ENCODE measurements at regions not wholly inside any gene's neighbourhood (a gene's known extent, or its start where the extent isn't known, plus 50 kb on each side); places are given as distances from the start of the nearest gene placed in this dataset.

DNA sequence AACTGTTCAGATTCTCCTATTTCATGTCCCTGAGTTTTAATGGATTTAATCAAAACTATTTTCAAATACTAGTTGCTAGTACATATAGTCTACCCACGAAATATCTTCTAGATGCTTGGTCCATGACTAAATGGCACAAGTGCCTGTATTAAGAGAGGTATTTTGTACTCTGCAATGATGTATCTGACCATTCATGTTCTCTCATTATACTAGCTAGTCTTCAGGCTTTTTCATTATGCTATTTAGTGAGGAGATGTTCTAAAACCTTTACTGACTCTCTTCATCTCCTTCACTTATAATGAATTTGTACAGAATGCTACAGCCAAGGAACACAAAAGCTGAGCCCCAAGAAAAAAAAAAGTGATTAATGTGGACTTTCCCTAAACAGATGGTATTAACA, 222.5 kb downstream of the AHR start:
- Mint-ChIP-seq H3K27ac (no peak overlapping the region), H3K9me3 (peaks cover 2% of the 10 kb centered on the region), H3K36me3 (ENCODE audit: low read depth) (no peaks in the 10 kb centered on the region), H3K27me3 (peaks cover 4% of the 10 kb centered on the region), H3K4me1 (peaks cover 18% of the 10 kb centered on the region), H3K4me3 (no peak overlapping the region)
- CTCF ChIA-PET: no interaction called here
- POLR2A ChIA-PET: interaction anchor here (0.6 kb wide), 1 partner anchor 11 kb away, joined by 3 read pairs; no protein-coding TSS in a partner anchor
- no peak for DNase-seq

DNA sequence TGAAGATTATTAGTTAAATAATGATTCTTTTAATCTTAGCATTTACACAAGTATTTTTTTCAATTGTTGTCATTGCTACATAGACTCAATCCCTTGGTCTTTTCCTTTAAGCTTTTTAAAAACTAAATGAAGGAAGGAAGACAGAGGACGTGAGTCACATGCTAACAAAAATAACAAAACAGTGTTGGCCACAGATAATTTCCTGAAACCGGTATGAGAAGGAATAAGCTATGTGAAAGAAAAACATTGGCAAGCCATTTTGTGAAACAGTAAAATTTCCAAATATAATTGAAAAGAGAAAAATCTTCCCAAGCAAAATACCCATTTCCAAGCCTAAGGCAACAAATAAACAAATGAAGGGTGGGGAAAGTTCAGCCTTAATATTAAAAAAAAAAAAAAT, 223.0 kb downstream of the AHR start:
- Mint-ChIP-seq H3K27me3 (peaks cover 4% of the 10 kb centered on the region), H3K36me3 (ENCODE audit: low read depth) (no peaks in the 10 kb centered on the region), H3K4me3 (no peak overlapping the region), H3K27ac (no peak overlapping the region), H3K4me1 (peaks cover 18% of the 10 kb centered on the region), H3K9me3 (peaks cover 2% of the 10 kb centered on the region)
- POLR2A ChIA-PET: interaction anchor here (0.6 kb wide), 1 partner anchor 11 kb away, joined by 3 read pairs; no protein-coding TSS in a partner anchor
- CTCF ChIA-PET: no interaction called here
- no peak for DNase-seq

GRCh38 chr7:17523813-17524739, 225.6 kb downstream of the AHR start:
- H3K9me3 Mint-ChIP-seq: peaks cover 2% of the 10 kb centered on the region
- H3K4me3 Mint-ChIP-seq: no peak overlapping the region
- ChIA-PET CTCF (interaction anchor here (0.6 kb wide), 1 partner anchor 1155 kb away, joined by 3 read pairs; no protein-coding TSS in a partner anchor), POLR2A (no interaction called here)
- no peak for DNase-seq
- H3K4me1 Mint-ChIP-seq: peaks cover 18% of the 10 kb centered on the region
- H3K27ac Mint-ChIP-seq: no peak overlapping the region
- H3K27me3 Mint-ChIP-seq: peaks cover 7% of the 10 kb centered on the region
- no peaks in the 10 kb centered on the region for H3K36me3 Mint-ChIP-seq (ENCODE audit: low read depth)

GRCh38 chr7:17524746-17525145, 226.3 kb downstream of the AHR start:
- H3K4me3 Mint-ChIP-seq: no peak overlapping the region
- H3K27me3 Mint-ChIP-seq: peaks cover 8% of the 10 kb centered on the region
- H3K9me3 Mint-ChIP-seq: peaks cover 2% of the 10 kb centered on the region
- POLR2A ChIA-PET: no interaction called here
- no peaks in the 10 kb centered on the region for H3K36me3 Mint-ChIP-seq (ENCODE audit: low read depth)
- peaks cover 18% of the 10 kb centered on the region for H3K4me1 Mint-ChIP-seq
- no peak overlapping the region for H3K27ac Mint-ChIP-seq
- CTCF ChIA-PET: no interaction called here
- DNase-seq: no peak

- no peaks in the 10 kb centered on the region for H3K9me3 Mint-ChIP-seq
- H3K27me3 Mint-ChIP-seq: peaks cover 6% of the 10 kb centered on the region
- H3K36me3 Mint-ChIP-seq (ENCODE audit: low read depth): no peaks in the 10 kb centered on the region
- H3K4me1 Mint-ChIP-seq: peaks cover 14% of the 10 kb centered on the region
- H3K27ac Mint-ChIP-seq: no peak overlapping the region
- no peak for DNase-seq
- POLR2A ChIA-PET: no interaction called here
- H3K4me3 Mint-ChIP-seq: no peak overlapping the region
- CTCF ChIA-PET: interaction anchor here (1.4 kb wide), 1 partner anchor 538 kb away, joined by 4 read pairs; no protein-coding TSS in a partner anchor
Measured at GRCh38 chr7:17526621-17527020, 228.2 kb downstream of the AHR start.

GRCh38 chr7:17528636-17529035, 230.2 kb downstream of the AHR start:
- H3K27ac Mint-ChIP-seq: no peak overlapping the region
- peaks cover 6% of the 10 kb centered on the region for H3K27me3 Mint-ChIP-seq
- no peaks in the 10 kb centered on the region for H3K36me3 Mint-ChIP-seq (ENCODE audit: low read depth)
- POLR2A ChIA-PET: no interaction called here
- no peak overlapping the region for H3K4me3 Mint-ChIP-seq
- H3K9me3 Mint-ChIP-seq: no peaks in the 10 kb centered on the region
- CTCF ChIA-PET: no interaction called here
- DNase-seq: no peak
- peaks cover 20% of the 10 kb centered on the region for H3K4me1 Mint-ChIP-seq

DNA sequence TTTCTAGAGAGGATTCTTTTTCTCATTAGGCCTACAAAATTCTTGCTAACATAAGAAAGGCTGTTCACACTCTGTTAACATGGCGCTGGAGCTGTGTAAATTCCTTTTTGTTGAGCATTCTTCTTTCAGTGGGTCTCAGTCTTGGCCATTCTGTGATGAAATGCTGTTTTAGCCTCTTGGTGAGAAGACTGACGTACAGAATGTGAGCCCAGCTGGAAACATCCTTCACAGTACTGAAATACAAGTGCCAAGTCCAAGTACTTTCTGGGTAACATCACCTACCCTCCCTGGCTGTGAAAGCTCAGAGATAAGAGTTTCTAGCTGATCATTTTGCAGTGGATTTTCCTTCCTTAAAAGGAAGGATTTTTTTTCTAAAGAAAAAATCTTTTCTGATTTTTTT, 231.8 kb downstream of the AHR start:
- H3K9me3 Mint-ChIP-seq: no peaks in the 10 kb centered on the region
- no peak overlapping the region for H3K4me3 Mint-ChIP-seq
- H3K27ac Mint-ChIP-seq: no peak overlapping the region
- H3K4me1 Mint-ChIP-seq: peaks cover 12% of the 10 kb centered on the region
- peaks cover 4% of the 10 kb centered on the region for H3K27me3 Mint-ChIP-seq
- ChIA-PET POLR2A (no interaction called here), CTCF (no interaction called here)
- no peak for DNase-seq
- H3K36me3 Mint-ChIP-seq (ENCODE audit: low read depth): no peaks in the 10 kb centered on the region

DNA sequence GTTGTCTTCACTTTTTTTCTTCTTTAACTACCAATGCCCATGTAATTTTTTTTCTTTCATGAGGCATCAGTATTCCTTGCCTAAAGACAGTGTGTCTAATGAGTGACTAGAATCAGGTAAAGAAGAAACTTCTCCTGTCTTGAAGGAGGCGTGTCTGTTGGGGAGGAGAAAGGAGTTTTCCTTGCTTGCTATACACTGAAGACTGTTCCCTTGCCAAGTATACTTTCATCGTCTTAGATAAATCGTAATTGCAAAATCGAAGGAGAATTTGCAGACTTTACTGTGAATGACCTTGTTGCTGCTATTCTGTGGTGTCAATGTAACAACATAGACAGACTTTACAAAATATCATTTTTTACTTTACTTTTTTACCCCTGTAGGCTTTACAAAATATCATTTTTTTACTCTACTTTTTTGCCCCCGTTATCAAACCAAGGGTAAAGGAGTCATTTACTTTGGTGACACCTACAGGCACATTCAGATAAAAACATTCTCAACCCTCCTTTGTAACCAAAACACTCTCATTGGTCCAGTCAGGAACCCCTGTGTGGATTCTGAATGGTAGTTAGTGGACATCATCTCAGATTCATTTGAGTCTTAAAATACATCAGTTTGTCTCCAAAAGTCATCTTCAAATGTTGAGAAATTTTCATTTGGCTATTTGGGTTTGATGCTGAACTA, 232.4 kb downstream of the AHR start:
- peaks cover 4% of the 10 kb centered on the region for H3K27me3 Mint-ChIP-seq
- no peak overlapping the region for H3K4me3 Mint-ChIP-seq
- ChIA-PET POLR2A (no interaction called here), CTCF (no interaction called here)
- H3K36me3 Mint-ChIP-seq (ENCODE audit: low read depth): no peaks in the 10 kb centered on the region
- no peak overlapping the region for H3K27ac Mint-ChIP-seq
- peaks cover 10% of the 10 kb centered on the region for H3K4me1 Mint-ChIP-seq
- H3K9me3 Mint-ChIP-seq: no peaks in the 10 kb centered on the region
- DNase-seq: no peak

DNA sequence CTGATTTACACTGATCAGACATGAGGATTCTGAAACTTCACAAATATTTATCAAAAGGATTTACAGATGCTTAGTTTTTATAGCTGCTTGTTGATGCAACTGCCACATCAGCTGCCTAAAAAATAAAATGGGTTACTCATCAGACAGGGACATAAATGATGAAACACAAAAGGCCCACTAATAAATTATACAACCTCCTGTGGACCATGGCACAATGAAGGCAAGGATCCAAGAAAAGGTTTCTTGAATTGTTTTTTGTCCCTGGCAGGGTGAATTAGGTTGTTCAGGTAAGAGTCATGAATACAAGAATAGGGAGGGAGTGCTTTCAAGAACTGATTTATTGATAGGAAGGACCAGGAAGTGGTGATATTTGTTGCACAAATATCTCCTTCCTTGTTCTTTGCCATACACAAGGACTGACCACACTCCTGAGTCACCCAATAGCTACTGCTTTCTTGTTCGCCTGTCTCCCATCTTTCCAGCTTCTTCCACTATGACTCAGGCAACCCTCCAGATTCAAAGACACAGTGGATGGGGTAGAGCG, 234.5 kb downstream of the AHR start:
- Mint-ChIP-seq H3K4me3 (no peak overlapping the region), H3K36me3 (ENCODE audit: low read depth) (no peaks in the 10 kb centered on the region), H3K27me3 (peaks cover 6% of the 10 kb centered on the region), H3K4me1 (peaks cover 10% of the 10 kb centered on the region), H3K27ac (no peak overlapping the region), H3K9me3 (no peaks in the 10 kb centered on the region)
- POLR2A ChIA-PET: no interaction called here
- CTCF ChIA-PET: interaction anchor here (1.0 kb wide), 1 partner anchor 15 kb away, joined by 4 read pairs; no protein-coding TSS in a partner anchor
- no peak for DNase-seq

DNA sequence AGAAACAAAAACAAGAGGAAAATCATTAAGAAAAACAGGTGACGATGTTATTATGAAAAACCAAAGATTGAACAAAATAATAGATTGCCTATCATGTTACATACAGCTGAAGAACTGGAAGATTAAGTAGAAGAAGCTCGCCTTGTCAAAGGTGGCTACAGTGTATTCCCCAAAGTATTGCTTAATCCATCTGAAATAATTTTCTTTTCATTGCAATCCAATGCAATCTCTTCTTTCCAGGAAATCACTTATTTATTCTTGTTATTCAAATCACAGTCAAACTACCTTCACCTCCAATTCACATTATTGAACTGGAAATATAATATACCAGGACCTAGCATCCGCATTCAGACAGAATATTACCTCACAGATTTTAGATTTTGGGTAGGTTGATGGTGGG, 235.9 kb downstream of the AHR start:
- Mint-ChIP-seq H3K4me3 (no peak overlapping the region), H3K27ac (no peak overlapping the region), H3K36me3 (ENCODE audit: low read depth) (no peaks in the 10 kb centered on the region), H3K27me3 (peaks cover 2% of the 10 kb centered on the region), H3K4me1 (peaks cover 10% of the 10 kb centered on the region), H3K9me3 (no peaks in the 10 kb centered on the region)
- DNase-seq: no peak
- CTCF ChIA-PET: no interaction called here
- POLR2A ChIA-PET: no interaction called here

- H3K4me1 Mint-ChIP-seq: peaks cover 10% of the 10 kb centered on the region
- no peaks in the 10 kb centered on the region for H3K36me3 Mint-ChIP-seq (ENCODE audit: low read depth)
- ChIA-PET POLR2A (no interaction called here), CTCF (no interaction called here)
- peaks cover 2% of the 10 kb centered on the region for H3K27me3 Mint-ChIP-seq
- no peak for DNase-seq
- no peaks in the 10 kb centered on the region for H3K9me3 Mint-ChIP-seq
- no peak overlapping the region for H3K27ac Mint-ChIP-seq
- H3K4me3 Mint-ChIP-seq: no peak overlapping the region
Measured at GRCh38 chr7:17535776-17536175, 237.3 kb downstream of the AHR start.

- H3K27me3 Mint-ChIP-seq: peaks cover 6% of the 10 kb centered on the region
- no peak overlapping the region for H3K4me3 Mint-ChIP-seq
- no peaks in the 10 kb centered on the region for H3K4me1 Mint-ChIP-seq
- DNase-seq: no peak
- CTCF ChIA-PET: interaction anchor here (0.7 kb wide), 1 partner anchor 751 kb away, joined by 5 read pairs; no protein-coding TSS in a partner anchor
- H3K9me3 Mint-ChIP-seq: no peaks in the 10 kb centered on the region
- H3K36me3 Mint-ChIP-seq (ENCODE audit: low read depth): no peaks in the 10 kb centered on the region
- H3K27ac Mint-ChIP-seq: no peak overlapping the region
- POLR2A ChIA-PET: no interaction called here
Measured at GRCh38 chr7:17544401-17544800, 245.9 kb downstream of the AHR start.

GRCh38 chr7:17545348-17545747, 246.9 kb downstream of the AHR start:
- POLR2A ChIA-PET: no interaction called here
- CTCF ChIA-PET: no interaction called here
- H3K9me3 Mint-ChIP-seq: no peaks in the 10 kb centered on the region

More at GRCh38 chr7:17545348-17545747, 246.9 kb downstream of the AHR start:
- Mint-ChIP-seq H3K36me3 (ENCODE audit: low read depth) (no peaks in the 10 kb centered on the region), H3K4me3 (no peak overlapping the region), H3K4me1 (no peaks in the 10 kb centered on the region), H3K27ac (no peak overlapping the region), H3K27me3 (peaks cover 6% of the 10 kb centered on the region)
- DNase-seq: no peak

All from activated CD4-positive, alpha-beta T cell treated with anti-CD3 and anti-CD28 coated beads, Interleukin-2, amount 10 ng/mL, durations not matched to agents 7 days and 5 days (primary cell).